ENCODE measurements at regions not wholly inside any gene's neighbourhood (a gene's known extent, or its start where the extent isn't known, plus 50 kb on each side); places are given as distances from the start of the nearest gene placed in this dataset.

DNA sequence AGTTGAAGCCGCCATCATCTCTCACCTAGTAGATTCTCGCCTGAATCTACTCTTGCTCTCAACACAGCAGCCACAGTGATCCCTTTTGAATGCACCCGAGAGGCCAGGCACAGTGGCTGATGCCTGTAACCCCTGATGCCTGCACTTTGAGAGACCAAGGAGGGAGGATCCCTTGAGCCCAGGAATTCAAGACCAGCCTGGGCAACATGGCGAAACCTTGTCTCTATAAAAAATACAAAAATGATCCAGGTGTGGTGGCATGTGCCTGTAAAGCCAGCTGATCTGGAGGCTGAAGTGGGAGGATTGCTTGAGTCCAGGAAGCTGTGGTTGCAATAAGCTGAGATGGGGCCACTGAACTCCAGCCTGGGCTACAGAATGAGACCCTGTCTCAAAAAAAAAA, 60.3 kb upstream of the EML4 start:
- 97 to 98% methylated on average over 4 of the region's 4 CpGs for WGBS, 2 donors
- no peaks in the 10 kb centered on the region for H3K36me3 ChIP-seq
- peaks cover 8 to 24% (median 19%) of the 10 kb centered on the region in 4 donors for H3K4me1 ChIP-seq

GRCh38 chr2:42109959-42110640, 59.1 kb upstream of the EML4 start:
- 85 to 92% methylated on average over 7 of the region's 7 CpGs for WGBS, 2 donors
- Histone ChIP-seq H3K4me3 (no peak overlapping the region), H3K9me3 (no peaks in the 10 kb centered on the region), H3K27me3 (no peaks in the 10 kb centered on the region), H3K27ac (no peak overlapping the region), H3K4me1 (peaks cover 8 to 17% (median 12%) of the 10 kb centered on the region in 4 donors), H3K36me3 (no peaks in the 10 kb centered on the region)
- ATAC-seq (ENCODE audit: low FRiP score in 2 of 2) (no peak), DNase-seq (no peak)
- TF ChIP-seq, protein P1, sequence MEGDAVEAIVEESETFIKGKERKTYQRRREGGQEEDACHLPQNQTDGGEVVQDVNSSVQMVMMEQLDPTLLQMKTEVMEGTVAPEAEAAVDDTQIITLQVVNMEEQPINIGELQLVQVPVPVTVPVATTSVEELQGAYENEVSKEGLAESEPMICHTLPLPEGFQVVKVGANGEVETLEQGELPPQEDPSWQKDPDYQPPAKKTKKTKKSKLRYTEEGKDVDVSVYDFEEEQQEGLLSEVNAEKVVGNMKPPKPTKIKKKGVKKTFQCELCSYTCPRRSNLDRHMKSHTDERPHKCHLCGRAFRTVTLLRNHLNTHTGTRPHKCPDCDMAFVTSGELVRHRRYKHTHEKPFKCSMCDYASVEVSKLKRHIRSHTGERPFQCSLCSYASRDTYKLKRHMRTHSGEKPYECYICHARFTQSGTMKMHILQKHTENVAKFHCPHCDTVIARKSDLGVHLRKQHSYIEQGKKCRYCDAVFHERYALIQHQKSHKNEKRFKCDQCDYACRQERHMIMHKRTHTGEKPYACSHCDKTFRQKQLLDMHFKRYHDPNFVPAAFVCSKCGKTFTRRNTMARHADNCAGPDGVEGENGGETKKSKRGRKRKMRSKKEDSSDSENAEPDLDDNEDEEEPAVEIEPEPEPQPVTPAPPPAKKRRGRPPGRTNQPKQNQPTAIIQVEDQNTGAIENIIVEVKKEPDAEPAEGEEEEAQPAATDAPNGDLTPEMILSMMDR (IDR thresholded peaks at IDR 0.05), result no peak
- no peak for TF ChIP-seq POLR2A (IDR thresholded peaks at IDR 0.05)
- TF ChIP-seq POLR2AphosphoS5 (IDR thresholded peaks at IDR 0.05), result no peak
- TF ChIP-seq EP300 (IDR thresholded peaks at IDR 0.05), result no peak

More for the DNA sequence above, 60.3 kb upstream of the EML4 start:
- no peaks in the 10 kb centered on the region for H3K27me3 ChIP-seq
- DNase-seq (no peak), ATAC-seq (ENCODE audit: low FRiP score in 2 of 2) (no peak)
- H3K9me3 ChIP-seq, result no peaks in the 10 kb centered on the region
- TF ChIP-seq POLR2A (IDR thresholded peaks at IDR 0.05) (no peak), POLR2AphosphoS5 (IDR thresholded peaks at IDR 0.05) (no peak), EP300 (IDR thresholded peaks at IDR 0.05) (no peak)
- TF ChIP-seq, protein P1 (IDR thresholded peaks at IDR 0.05), result no peak
- no peak overlapping the region for H3K4me3 ChIP-seq
- H3K27ac ChIP-seq, result no peak overlapping the region

GRCh38 chr2:42110641-42111322, 58.4 kb upstream of the EML4 start:
- 72 to 73% methylated on average over 12 of the region's 12 CpGs for WGBS, 2 donors
- TF ChIP-seq POLR2A (IDR thresholded peaks at IDR 0.05) (no peak), POLR2AphosphoS5 (IDR thresholded peaks at IDR 0.05) (no peak)
- TF ChIP-seq, protein P1 (IDR thresholded peaks at IDR 0.05), result no peak
- H3K4me1 ChIP-seq, result peaks cover 6 to 12% (median 9%) of the 10 kb centered on the region in 4 donors
- H3K27ac ChIP-seq, result no peak overlapping the region
- DNase-seq (no peak), ATAC-seq (ENCODE audit: low FRiP score in 2 of 2) (no peak)
- no peaks in the 10 kb centered on the region for H3K9me3 ChIP-seq
- H3K4me3 ChIP-seq, result no peak overlapping the region
- no peaks in the 10 kb centered on the region for H3K36me3 ChIP-seq
- no peaks in the 10 kb centered on the region for H3K27me3 ChIP-seq

DNA sequence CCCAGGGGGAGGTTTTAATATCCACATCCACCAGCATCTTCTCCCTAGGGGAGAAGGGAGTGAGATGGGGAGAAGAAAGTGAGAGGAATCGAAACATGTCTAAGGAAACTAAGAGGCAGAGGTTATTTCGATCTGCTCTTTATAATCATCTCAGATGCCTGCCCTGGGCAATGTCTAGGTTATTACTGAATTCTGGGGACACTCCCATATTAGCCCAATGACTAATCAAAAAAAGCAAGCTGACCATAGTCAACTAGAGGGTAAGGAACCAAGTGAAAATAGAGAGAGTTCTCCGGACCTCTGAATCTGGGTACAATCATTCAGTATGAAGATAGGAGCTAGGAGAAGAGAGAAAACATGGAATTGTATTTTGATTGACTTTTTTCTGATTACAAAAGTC, 56.7 kb upstream of the EML4 start:
- Histone ChIP-seq H3K4me1 (peaks cover 5 to 17% (median 8%) of the 10 kb centered on the region in 4 donors), H3K4me3 (no peak overlapping the region), H3K36me3 (no peaks in the 10 kb centered on the region), H3K9me3 (no peaks in the 10 kb centered on the region), H3K27me3 (no peaks in the 10 kb centered on the region), H3K27ac (no peak overlapping the region)
- no peak for TF ChIP-seq POLR2A (IDR thresholded peaks at IDR 0.05)
- no peak for TF ChIP-seq EP300 (IDR thresholded peaks at IDR 0.05)
- TF ChIP-seq, protein P1 (IDR thresholded peaks at IDR 0.05), result no peak
- no peak for TF ChIP-seq POLR2AphosphoS5 (IDR thresholded peaks at IDR 0.05)
- 89 to 98% methylated on average over 3 of the region's 3 CpGs for WGBS, 2 donors
- no peak for ATAC-seq (ENCODE audit: low FRiP score in 2 of 2)
- DNase-seq, result no peak

All from upper lobe of left lung (tissue), 6 donors.